ENCODE measurements at regions not wholly inside any gene's neighbourhood (a gene's known extent, or its start where the extent isn't known, plus 50 kb on each side); places are given as distances from the start of the nearest gene placed in this dataset.

DNA sequence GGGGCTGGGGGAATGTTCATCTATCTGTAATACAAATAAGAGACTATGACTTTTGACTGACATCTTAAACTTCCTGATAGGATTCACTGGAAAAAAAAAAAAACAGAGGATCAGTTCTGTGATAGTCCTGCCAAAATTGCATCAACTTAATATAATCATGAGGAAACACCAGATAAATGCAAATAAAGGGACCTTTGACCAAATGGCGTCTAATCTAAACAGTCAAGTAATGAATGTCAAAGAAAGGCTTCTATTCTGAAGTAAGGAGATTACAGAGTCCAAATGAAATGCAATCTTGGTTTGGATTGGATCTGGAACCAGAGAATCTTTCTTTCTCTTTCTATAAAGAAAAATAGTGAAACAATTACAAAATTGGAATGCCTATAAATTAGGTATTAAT lies 513.4 kb downstream of the KCNT2 start:
- TF ChIP-seq, protein P1, sequence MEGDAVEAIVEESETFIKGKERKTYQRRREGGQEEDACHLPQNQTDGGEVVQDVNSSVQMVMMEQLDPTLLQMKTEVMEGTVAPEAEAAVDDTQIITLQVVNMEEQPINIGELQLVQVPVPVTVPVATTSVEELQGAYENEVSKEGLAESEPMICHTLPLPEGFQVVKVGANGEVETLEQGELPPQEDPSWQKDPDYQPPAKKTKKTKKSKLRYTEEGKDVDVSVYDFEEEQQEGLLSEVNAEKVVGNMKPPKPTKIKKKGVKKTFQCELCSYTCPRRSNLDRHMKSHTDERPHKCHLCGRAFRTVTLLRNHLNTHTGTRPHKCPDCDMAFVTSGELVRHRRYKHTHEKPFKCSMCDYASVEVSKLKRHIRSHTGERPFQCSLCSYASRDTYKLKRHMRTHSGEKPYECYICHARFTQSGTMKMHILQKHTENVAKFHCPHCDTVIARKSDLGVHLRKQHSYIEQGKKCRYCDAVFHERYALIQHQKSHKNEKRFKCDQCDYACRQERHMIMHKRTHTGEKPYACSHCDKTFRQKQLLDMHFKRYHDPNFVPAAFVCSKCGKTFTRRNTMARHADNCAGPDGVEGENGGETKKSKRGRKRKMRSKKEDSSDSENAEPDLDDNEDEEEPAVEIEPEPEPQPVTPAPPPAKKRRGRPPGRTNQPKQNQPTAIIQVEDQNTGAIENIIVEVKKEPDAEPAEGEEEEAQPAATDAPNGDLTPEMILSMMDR (conservative IDR thresholded peaks at IDR 0.05; ENCODE audit: low read length), result no peak
- no peak for TF ChIP-seq EZH2phosphoT487 (IDR thresholded peaks at IDR 0.05; ENCODE audit: borderline replicate concordance, low read depth, low read length)
